ENCODE measurements at regions not wholly inside any gene's neighbourhood (a gene's known extent, or its start where the extent isn't known, plus 50 kb on each side); places are given as distances from the start of the nearest gene placed in this dataset.

DNA sequence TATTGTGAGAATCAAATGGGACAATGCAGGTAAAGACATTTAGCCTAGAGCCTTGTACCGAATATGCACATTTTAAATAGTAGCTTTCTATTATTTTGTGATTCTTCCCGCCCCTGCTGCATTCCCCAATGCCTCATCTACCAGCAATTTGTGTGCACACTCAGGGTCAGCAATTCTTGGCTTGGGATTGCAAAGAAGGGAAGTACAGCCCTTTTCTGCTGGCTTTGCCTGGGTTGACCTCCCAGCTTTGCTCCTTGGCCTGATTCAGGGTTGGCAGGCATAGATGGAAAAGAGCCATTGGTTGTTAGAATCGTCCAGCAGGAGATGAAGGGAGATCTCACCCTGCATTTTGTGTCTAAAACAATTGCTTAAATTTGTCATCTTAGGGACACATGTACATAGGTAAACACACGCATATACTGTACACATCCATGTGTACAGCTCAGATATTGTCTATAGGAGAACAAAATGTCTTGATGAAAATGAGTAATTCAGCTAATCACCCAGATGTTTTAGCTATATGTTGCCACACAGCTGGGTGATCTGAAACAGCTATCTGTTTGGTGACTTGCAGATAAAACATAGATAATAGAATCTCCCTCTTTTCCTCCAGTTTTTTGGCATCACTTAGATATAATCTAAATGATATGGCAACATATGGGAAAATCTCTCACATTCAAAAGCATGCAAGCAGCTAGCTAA lies 340.9 kb upstream of the TBL1XR1 start:
- DNase-seq: peak; percentile 42 to 72 (median 66)

GRCh38 chr3:177538750-177539730 lies 341.8 kb upstream of the TBL1XR1 start:
- peak in 3 of 4 experiments; percentile 23 to 48 (median 38) for DNase-seq

GRCh38 chr3:177541541-177541940 lies 344.3 kb upstream of the TBL1XR1 start:
- DNase-seq: no peak

DNA sequence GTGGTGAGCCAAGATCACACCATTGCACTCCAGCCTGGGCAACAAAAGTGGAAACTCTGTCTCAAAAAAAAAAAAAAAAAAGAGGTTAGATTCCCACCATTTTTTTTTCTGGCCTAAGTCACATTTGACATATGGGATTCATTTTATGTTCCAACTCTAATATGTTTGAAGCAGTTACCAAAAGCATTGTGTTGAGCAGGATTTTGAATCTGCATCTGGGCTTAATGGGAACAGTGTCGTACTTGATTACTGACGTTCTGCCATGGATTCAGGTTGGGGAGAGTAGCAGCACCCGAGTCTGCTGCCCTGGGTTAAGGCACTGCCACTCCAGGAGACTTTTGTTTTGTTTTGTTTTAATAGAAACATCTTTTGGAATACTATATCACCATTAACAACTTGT lies 348.7 kb upstream of the TBL1XR1 start:
- no peak for DNase-seq

DNA sequence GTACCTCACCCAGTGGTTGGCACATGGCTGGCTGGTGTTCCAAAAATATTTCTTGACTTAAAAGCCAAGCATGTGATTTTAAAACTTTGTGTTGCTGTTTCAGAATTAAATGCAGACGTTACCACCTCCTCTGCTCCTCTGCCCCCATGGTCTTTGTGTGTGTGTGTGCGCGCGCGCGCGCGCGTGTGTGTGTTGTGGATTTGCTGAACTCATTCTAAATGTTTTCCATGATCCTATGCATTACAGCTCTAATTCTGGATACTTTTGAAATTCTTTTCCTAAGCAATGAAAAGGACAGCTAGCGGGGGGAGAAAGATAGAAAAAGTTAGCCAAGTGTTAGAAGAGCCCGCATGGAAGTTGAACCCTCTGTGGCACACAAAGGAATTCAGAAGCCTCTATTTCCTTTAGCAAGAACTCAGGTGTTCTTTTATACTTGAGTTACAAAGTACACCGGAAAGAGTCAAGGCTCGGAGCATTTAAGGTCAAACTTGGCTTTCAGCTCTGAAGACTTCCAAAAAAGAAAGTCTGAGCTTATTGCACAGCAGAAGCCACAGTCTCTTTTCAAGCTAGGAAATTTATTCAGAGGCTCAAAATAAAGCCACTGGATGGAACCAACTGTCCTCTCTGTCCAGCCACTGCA lies 350.5 kb upstream of the TBL1XR1 start:
- no peak for DNase-seq

DNA sequence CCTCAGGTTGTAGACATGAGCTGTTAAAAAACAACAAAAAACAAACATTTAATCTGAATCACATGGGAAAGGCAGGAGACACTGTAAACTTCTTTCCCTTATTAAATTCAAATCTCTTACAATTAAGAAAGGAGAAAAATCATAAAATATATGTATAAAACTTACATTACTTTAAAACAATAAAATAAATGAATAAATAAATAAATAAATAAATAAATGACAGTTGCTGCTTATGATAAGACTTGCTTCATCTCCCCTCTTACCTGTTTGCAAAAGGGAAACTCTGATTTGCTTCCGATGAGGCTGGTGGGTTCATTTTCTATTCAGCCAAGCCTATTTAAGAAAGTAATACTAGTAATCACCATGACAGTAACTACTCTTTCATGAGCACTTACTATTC lies 353.4 kb upstream of the TBL1XR1 start:
- DNase-seq: no peak

GRCh38 chr3:177551431-177551836 lies 354.2 kb upstream of the TBL1XR1 start:
- no peak for DNase-seq

DNA sequence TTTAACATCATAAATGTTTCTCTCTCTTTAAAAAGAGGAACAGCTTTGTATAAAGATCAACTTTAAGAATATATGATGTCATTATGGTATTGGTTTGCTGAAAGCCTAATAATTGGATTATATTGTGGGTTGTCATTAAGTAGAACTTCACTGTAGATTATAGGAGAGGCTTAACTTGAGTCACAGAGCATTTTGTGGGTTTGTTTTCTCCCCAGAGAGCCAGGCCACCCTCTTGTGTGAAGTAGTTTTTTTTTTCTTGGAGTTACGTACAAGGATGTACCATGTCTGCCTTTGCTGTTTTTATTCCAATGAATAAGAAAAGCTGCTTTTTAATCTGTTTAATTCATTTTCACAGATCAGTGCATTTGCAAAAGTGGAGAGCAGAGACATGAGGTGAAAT lies 354.8 kb upstream of the TBL1XR1 start:
- peak in 1 of 4 experiments; percentile 12 for DNase-seq

GRCh38 chr3:177553012-177553411 lies 355.7 kb upstream of the TBL1XR1 start:
- no peak for DNase-seq

- DNase-seq: no peak
These were observed 356.3 kb upstream of the TBL1XR1 start for GRCh38 chr3:177553579-177553978.

DNA sequence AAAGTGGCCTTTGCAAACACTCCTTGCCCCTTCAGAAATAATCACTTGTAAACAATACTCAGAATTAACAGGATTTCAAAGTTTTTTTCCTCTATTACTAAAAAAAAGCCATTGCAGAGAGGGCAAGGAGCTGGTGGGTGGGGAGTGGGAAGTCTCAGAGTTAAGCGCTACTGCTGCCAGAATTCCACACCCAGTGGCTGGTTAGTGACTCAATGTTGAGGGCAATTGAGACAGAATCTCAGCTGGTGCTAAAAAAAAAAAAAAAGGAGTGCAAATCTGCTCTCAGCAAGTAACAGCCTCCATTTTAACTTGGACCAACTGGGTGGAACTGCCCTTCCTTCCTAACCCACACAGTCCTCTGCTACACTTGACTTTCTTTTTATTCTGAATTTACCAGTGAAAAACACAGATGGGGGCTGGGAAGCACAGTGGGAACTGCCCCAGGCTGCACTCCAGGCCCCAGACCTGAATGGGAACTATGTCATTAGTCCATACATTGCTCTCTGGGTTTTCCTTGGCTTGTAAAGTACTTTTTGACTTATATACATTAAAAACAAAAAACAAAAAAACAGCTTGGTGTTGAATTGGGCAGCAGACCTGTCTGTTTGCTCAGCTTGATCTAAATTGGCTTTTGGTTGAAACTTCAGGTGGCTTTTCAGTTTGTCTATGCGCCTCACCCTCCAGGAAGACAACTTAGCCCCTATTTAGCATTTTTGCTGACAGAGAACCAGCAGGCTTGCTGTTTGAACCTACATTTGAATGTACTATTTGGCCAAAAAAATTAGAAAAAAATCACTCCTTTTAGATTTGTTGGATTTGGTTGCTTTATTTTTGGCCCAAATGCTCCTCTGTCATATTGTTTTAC lies 357.8 kb upstream of the TBL1XR1 start:
- DNase-seq: peak; percentile 73 to 89 (median 88)

- no peak for DNase-seq
These were observed 360.3 kb upstream of the TBL1XR1 start for GRCh38 chr3:177557548-177557947.

GRCh38 chr3:177561365-177561764 lies 364.1 kb upstream of the TBL1XR1 start:
- DNase-seq: no peak

GRCh38 chr3:177561769-177562392 lies 364.6 kb upstream of the TBL1XR1 start:
- DNase-seq: no peak

DNA sequence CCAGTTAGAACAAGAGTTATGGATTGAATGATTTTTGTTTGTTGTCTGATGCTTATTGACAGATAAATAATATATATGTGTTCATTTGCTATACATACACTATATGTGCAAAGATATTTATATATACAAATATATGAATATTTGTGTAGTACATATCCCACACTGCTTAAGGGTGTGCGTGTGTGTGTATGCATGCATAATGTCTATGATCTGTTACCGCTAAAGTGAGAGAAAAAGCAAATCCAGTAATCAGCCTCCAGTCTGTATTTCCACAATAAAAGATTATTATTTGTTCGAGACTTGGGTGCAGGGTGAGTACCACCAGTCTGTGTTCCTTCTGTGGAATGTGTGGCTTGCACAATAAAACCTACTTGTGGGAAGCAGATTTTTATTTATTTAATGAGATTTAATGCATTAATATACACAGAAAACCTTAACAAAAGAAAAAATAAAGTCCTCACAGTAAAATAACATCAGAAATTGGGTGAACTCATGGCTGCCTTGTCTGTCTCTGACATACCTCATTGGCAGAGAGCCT lies 366.0 kb upstream of the TBL1XR1 start:
- no peak for DNase-seq

DNA sequence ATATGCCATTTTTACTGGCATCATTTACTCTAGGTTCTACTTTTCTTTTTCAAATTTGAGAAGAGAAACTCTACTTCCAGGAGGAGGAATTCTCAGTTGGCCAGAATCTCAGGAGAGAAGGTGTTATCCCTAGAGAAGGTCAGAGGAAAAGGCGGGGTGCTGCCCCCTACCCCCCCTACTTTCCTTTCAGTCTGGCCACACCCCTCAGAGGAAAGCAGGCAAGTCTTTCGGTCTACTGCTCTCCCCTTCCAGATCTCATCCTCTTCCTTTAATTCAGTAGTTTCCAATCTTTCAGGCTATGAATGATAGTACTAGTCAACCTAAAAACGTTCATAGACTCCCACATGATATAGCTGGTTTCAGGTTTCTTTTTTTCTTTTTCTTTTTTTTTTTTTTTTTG lies 366.5 kb upstream of the TBL1XR1 start:
- DNase-seq: no peak

GRCh38 chr3:177565981-177566380 lies 368.7 kb upstream of the TBL1XR1 start:
- DNase-seq: no peak

GRCh38 chr3:177567833-177568232 lies 370.6 kb upstream of the TBL1XR1 start:
- DNase-seq: no peak

DNA sequence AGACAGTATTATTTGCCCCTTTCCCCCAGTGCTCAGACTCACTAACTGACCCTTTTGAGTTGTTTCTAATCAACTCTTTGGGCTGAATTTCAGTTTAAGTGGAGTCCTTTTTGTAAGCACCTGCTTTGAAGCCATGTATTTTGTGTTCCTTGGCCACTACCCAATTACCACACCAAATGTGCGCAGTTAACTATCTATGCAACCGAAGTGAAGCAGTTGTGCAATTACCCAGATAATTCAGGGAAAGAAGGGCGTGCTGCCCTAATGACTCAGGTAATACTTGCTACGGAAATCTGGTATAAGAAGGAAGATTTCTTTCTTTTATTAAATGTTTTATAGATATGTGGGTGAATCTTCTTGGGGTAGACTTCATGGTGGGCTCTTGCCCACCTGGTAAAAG lies 371.9 kb upstream of the TBL1XR1 start:
- no peak for DNase-seq

GRCh38 chr3:177569875-177570657 lies 372.8 kb upstream of the TBL1XR1 start:
- DNase-seq: peak; percentile 41 to 79 (median 66)
